Dermis microvascular lymphatic vessel endothelial cell (primary cell): ENCODE measurements at regions not wholly inside any gene's neighbourhood (a gene's known extent, or its start where the extent isn't known, plus 50 kb on each side); places are given as distances from the start of the nearest gene placed in this dataset.

Source experiments
- DNase-seq, 2 donors: peaks; one replicate each; pipeline versions ENCODE4 v3.0.0 to v3.0.0-alpha.2; 2010; ENCODE audit warnings: low read depth in 2 of 2

- no peak for DNase-seq
These were observed 170.5 kb downstream of the GPX5 start for GRCh38 chr6:28696167-28696566.

GRCh38 chr6:28696682-28697081, 171.0 kb downstream of the GPX5 start:
- DNase-seq: no peak

GRCh38 chr6:28707387-28708282, 182.0 kb downstream of the GPX5 start:
- DNase-seq: no peak

GRCh38 chr6:28709478-28710349, 184.0 kb downstream of the GPX5 start:
- no peak for DNase-seq

- no peak for DNase-seq
These were observed 184.9 kb downstream of the GPX5 start for GRCh38 chr6:28710466-28711191.

- no peak for DNase-seq
These were observed 185.6 kb downstream of the GPX5 start for GRCh38 chr6:28711325-28711724.

GRCh38 chr6:28711788-28712341, 186.2 kb downstream of the GPX5 start:
- no peak for DNase-seq

- no peak for DNase-seq
These were observed 187.3 kb downstream of the GPX5 start for GRCh38 chr6:28712982-28713381.

- DNase-seq: peak in 1 of 2 donors; percentile 15
These were observed 193.7 kb downstream of the GPX5 start for GRCh38 chr6:28719275-28719940.

- no peak for DNase-seq
These were observed 194.9 kb downstream of the GPX5 start for GRCh38 chr6:28720357-28721231.

- no peak for DNase-seq
These were observed 195.7 kb downstream of the GPX5 start for GRCh38 chr6:28721372-28721771.

GRCh38 chr6:28724395-28724794, 198.7 kb downstream of the GPX5 start:
- no peak for DNase-seq

- no peak for DNase-seq
These were observed 198.4 kb downstream of the TRIM27 start for GRCh38 chr6:28725274-28725809.

GRCh38 chr6:28725890-28726348, 197.9 kb downstream of the TRIM27 start:
- no peak for DNase-seq

- no peak for DNase-seq
These were observed 197.0 kb downstream of the TRIM27 start for GRCh38 chr6:28726569-28727309.

GRCh38 chr6:28727559-28728211, 196.1 kb downstream of the TRIM27 start:
- no peak for DNase-seq

GRCh38 chr6:28729501-28730402, 194.0 kb downstream of the TRIM27 start:
- no peak for DNase-seq
